ENCODE measurements at regions not wholly inside any gene's neighbourhood (a gene's known extent, or its start where the extent isn't known, plus 50 kb on each side); places are given as distances from the start of the nearest gene placed in this dataset.

- no peak for TF ChIP-seq CTCF (IDR thresholded peaks at IDR 0.05)
- TF ChIP-seq POLR2A (IDR thresholded peaks at IDR 0.05), result no peak
Measured at GRCh38 chr12:87491598-87491997, 537.6 kb downstream of the C12orf50 start.
